ENCODE measurements at regions not wholly inside any gene's neighbourhood (a gene's known extent, or its start where the extent isn't known, plus 50 kb on each side); places are given as distances from the start of the nearest gene placed in this dataset.

DNA sequence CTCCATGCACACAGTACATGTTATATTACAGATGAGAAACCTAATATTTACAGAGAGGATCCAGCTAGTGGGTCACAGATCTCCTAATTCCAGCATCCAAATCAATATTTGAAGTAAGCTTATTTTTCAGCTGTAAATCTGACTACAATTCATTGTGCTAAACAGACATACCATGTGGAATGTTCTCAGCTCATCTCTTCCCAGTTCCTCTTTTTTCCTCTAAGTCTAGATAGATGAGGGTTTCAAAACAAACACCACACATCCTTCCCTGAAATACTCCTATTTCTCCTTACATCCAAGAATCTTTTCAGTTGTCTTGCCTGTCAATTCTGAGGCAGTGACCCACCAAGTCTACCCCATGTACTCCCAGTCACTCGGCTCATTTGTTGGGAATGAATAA lies 200.7 kb upstream of the PIK3C3 start:
- no peak for DNase-seq (ENCODE audit: low read depth in 2 of 2)

DNA sequence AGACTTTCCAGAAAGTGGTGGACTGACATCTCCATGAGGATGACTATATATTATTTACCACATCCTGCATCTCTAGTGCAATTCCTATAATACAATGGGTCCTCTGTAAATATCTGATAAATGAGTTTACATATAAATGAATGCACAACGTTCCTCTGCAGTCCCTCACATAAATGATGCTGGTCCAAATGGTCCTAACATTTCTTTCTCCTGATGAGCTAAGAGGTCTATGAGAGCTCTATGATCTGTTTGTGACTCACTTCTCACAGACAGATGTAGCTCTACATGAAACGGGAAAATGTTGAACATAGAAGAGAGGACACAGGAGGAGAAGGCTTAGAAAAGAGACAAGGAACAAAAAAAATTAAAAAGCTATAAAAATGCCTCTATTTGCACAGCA lies 201.2 kb upstream of the PIK3C3 start:
- DNase-seq (ENCODE audit: low read depth in 2 of 2): no peak

DNA sequence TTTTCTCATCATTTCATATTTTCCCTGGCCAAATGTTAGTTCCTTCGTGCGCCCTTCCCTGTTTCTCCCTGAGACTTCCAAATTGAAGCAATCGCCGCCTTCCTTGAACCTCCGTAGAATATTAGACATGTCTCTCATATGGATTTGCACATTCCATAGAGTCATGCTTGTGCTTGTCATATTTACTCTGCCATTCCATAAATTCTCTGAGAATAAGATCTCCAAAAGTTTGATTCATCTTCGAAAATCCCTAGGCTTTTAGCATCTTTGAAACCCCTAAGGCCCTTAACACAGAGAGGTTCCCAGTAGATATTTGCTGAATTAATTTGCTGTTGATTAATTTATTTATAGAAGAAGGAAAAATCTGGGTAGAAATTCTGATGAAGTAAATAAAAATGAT lies 202.2 kb upstream of the PIK3C3 start:
- no peak for DNase-seq (ENCODE audit: low read depth in 2 of 2)

DNA sequence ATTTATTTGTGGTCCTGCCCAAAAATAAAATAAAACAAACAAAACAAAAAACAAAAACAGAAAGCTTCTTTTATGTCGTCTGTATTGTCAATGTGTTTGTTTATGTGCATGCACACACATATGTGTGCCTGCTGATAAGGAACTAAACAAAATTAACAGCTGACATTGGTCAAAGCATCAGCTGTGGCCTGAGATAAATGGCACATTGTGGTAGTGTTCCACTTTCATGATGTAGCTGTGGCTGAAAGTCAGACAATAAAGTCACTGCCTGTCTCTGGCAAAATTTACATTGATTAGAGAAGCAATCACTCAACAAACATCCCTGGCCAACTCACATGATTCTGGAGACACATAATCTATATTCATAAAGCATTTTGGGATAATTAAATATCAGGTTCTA lies 203.4 kb upstream of the PIK3C3 start:
- DNase-seq (ENCODE audit: low read depth in 2 of 2): no peak

DNA sequence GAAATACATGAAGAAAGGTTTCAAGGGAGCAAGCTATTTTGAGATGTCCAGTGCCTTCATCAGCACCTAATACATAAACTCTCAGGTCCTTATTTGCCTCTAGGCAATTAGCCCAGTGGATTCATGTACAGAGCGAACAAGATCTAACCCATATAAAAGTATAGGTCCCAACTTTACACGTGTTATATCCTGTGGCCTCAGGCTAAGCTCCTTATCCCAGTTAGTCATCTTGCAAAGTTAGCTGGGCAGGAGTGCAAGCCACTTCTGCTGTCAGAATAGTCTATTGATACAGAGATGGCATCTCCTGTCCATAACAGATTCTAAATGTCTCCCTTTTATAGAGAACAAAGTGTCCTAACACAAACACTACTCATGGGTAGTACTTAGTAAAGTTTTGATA lies 203.9 kb upstream of the PIK3C3 start:
- no peak for DNase-seq (ENCODE audit: low read depth in 2 of 2)

DNA sequence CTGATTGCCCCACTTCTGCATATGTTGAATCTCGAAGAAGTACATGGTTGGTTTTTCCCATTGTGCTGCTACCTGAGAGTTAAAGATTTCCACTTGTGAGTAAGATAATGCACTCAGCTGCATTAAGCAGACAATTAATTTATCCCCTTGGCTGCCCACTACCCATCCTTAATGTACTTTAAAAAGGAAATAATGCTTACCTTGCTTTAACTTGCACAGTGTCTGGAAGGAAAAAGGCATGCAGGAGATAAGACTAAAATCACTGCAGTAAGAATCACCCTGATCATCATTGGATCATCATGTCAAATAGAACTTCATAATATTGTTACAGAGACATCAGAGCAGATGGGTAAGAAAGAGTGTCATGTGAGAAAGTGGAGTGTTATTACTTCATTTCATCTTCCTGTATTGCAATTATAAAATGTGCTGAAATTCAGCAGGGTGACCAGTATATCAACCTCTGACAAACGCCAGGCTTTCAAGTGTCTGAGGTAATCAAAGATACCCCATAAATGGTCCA lies 207.3 kb upstream of the PIK3C3 start:
- DNase-seq (ENCODE audit: low read depth in 2 of 2): no peak

DNA sequence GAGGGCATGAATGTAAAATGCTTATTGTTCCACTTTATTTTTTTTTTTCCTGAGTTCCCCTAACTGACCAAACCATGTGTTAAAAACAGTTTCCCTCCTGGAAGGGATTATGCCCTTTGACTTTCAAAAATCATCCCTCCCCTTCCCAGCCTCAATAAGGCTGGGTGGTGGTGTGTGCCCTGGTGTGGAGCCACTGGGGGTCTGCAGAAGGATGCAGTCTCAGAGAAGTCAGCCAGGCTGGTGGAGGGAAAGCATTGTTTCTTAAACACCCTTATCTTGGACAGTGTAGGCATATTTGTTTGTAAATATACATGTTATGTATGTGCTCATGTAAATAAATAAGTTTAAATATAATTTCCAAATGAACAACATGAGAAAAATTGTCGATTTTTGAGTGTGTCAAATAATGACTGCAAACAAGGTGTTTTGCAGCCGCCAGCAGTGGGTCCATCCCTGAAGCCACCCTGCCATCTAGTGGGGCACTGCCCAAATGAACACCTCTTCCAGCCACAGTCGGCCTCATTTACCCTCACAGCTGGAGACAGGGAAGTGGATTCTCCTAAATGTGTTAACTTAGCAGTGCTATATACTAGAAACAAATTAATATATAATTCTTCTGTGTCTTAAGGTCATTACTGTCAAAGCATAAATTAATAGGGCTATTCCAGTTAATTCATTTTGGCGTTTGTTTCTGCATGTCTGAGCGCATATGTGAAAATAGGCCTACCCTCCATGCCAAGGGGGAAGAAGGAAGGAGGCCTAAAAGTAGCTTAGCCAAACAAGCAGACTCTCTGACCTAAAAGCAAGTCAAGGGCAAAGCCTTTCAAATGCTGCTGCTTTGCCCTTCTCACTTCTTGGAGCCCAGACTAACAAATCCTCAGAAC lies 209.6 kb upstream of the PIK3C3 start:
- no peak for DNase-seq (ENCODE audit: low read depth in 2 of 2)

DNA sequence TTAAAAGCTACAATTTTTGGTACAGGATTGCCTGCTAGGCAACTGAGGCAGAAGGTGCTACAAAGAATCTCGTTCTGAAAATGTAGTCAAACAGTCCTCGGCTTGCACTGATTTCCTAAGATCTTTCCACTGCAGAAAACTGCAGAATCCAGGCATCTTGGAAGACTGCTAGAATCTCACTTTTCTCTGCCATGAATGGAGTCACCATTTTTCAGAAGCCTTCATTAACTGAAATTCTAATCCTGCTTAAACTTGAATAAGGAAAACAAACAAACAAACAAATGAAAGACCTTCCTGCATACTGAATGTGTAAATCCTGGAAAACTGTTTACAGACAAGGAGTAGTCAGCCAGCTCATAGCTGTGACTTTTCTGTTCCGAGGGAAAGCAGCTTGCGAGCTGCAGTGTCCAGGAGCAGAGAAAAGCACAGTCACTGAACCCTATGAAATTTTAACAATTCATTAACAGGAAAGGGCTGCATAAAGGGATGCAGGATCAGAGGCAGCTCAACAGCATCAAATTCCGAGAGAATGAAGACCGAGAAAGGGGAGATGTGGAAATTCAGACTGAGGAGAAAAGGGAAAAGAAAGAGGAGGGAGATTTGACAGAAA lies 210.5 kb upstream of the PIK3C3 start:
- no peak for DNase-seq (ENCODE audit: low read depth in 2 of 2)

DNA sequence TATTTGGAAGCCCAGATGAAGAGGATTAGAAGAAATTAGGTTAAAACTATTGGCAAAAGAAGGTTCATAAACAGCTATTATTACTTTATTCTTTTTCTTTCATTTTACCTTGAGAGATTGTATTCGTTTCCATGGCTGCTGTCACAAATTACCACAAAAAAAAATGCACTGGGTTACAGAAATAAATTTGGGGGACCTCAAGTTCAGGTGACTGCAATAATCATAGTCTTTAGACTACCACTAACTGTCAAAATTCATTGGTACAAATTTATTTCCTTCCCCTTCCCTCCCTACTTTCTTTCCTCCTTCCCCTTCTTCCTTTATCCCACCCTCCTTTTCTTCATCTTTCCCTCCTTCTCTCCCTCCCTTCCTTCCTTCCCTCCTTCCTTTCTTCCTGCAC lies 217.8 kb upstream of the PIK3C3 start:
- DNase-seq (ENCODE audit: low read depth in 2 of 2): no peak

DNA sequence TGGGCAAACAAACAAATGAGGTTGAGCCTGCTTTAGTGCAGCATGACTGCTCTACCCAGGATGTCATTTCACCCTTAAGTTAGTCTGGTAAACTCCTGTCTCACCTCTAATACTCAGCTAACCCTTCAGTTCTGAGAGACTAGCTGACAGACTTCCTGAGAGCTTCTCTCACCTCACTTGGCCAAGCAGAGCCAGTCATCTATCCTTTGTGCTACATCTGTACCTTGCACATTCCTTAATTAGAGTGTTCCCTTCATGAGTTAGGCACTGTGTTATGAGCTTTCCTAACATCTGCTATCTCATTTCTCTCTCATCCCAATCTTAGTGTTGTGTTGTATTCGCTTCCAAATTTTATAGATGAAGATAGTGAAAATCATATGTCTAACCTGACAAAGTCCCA lies 220.1 kb upstream of the PIK3C3 start:
- no peak for DNase-seq (ENCODE audit: low read depth in 2 of 2)

DNA sequence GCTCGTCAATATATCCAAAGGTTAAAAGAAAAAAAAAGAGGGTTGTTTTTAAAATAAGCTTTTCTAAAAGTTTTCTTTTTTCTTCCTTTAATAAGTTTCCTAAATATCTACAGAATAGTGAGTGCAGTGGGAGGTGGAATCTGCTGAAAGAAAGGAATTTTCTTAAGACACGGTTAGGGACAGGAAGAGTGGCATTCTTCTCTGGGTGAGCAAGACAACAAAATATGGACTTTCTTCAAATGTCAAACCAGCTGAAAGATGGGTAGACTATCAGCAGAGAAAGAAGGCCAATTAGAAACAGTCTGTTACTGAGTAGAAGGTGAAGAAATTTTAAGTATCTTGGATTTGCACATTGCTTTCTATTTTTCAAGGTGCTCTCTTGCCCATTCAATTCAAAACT lies 222.7 kb upstream of the PIK3C3 start:
- DNase-seq (ENCODE audit: low read depth in 2 of 2): no peak

DNA sequence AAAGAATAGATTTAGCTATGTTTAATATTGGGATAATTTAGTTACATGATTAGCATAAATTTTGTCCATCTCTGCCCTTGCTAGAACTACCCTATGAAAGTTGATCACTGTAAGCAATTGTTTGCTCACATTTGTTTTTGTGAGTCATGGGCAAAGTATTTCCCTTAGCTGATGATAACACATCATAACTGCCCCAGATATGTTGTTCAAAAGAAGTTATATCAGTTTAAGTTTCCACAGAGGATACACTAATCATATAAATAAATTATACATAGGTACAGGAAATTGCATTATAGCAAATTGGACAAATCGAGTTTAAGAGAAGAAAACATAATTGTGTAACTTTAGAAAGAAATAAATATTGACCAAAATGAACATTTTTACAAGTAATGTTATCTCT lies 223.2 kb upstream of the PIK3C3 start:
- DNase-seq (ENCODE audit: low read depth in 2 of 2): no peak

DNA sequence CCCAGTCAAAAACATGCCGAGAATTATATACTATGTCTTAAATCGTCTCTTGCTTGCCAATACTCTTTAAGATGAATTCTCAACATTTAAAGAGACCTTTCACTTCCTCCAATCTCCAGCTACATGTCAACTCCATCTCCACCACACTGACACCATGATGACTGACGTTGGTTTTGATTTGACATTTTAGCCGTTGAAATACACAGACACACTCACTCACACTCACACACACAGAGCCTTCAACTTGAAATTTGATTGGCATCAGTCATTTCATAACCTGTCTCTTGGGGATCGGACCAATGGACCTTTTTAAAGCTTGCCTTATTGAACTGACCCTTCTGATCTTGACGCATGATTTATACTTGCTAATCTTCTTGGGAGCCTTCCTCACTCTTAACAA lies 230.8 kb upstream of the PIK3C3 start:
- DNase-seq (ENCODE audit: low read depth in 2 of 2): no peak

DNA sequence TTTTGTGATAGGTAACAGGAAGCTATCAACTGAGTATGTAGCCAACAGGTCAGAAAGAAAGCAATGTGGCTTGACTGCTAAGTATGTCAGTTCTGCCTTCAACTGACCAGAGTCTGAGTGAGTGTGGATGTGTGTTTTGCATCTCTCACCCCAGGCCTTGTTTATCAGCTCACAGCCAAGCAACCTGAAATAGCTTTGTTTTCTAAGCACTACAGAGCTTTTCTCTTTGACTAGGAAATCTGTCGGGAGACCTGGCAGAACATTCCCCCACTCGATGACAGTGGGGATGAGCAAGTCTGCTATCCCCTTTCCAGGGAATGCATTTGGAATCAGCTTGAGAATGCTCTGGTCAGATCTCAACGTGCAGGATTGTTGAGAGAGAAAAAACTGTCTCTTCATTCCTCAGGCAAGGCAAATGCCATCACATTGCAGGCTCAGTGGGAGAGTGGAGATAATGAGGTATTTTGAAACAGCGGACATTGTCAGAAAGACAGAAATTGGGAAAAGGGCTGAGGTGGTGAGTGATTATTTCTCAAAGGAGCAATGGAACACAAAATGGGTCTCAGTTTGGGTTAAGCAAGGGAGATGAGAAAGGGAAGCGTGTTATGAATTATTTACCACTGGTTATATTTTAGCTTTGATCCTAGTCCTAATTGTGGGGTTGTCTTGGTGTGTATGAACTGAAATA lies 233.8 kb upstream of the PIK3C3 start:
- DNase-seq (ENCODE audit: low read depth in 2 of 2): no peak

DNA sequence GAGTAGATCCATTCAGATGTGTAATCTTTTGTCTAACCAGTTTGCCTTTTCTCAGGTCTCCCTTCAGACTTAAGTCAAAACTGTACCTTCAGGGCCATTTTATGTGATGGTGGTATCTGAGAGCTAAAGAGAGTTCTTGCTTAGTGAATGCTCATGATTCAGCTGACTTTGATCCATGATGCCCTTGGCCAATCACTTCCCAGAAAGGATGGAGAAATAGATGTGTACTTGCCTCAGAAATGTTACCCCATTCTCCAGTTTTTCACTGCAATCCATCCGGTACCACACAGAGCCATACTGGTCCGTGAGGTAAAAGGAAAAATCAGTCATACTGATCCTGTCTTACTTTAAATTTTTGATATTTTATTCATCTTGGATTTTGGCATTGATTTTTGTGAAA lies 234.8 kb upstream of the PIK3C3 start:
- DNase-seq (ENCODE audit: low read depth in 2 of 2): no peak

DNA sequence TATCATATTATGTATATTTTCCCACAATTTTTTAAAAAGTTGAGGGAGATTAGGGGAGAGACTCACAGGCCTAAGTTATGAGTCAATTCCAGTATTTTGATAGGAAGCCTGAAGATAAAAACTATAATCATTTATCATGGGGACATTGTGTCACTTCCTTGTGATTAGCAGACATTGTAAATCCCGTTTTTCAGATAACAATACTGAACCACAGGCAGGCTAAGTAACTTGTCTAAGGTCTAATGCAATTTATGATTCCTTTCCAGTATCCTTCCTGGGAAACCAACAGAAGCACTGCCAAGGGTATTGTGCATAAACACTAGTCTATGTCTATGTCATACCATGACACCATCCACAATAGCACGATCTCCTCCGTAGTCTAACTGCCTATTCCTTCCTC lies 235.2 kb upstream of the PIK3C3 start:
- DNase-seq (ENCODE audit: low read depth in 2 of 2): no peak

DNA sequence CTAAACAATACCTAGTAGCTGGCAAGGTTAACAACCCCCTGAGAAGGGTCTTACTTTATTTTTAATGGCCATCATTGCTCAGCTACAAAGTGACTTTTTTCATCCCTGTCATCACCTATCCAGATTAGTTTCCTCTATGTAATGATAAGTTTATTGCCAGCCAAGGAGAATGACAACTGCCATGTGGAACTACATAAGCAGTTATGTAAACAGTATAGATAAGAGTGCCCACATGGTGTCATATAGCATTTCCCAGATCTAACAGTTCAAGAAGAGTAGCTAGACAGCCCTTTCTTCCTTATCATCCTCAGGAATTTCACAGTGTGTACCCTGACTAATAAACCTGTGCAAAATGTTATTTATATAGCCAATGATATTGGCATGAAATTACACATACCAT lies 240.2 kb upstream of the PIK3C3 start:
- DNase-seq (ENCODE audit: low read depth in 2 of 2): no peak

DNA sequence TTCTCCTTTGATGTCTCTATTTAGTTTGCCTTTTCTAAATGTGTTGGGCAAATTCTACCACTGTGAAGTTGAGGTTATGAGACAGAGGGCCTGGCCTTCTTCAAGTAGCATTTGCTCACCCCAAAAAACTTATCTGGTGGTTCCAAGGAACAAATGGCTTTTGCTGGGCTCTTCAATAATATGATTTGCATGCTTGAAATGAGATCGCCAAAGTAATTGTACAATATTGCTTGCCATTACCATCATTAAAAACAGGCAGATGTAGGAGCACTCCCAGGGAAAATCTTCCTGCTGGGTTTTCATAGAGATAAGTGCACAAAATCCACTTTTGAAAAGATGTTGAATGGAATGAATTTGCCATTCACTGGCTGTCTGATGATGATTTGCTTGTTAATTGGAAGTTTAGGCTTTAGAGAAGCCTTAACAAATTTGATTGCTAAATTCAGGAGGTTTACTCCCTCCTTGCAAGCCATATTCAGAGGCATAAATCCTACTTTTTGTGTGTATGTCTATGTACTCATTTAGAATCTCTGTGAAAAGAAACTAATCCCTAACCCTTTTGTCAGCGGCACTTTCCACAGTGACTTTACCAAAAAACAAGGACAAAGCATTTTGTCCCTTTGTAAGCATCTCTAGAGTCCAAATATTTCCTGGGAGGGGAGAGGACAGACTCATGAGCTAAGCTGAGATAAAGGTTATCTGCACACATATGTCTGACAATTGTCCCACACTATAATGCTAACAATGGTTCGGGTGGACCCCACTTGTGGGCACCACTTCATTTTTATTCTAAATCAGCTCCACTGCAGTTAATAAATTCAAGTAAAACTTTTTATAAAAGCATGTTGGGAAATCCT lies 240.8 kb upstream of the PIK3C3 start:
- DNase-seq (ENCODE audit: low read depth in 2 of 2): no peak

DNA sequence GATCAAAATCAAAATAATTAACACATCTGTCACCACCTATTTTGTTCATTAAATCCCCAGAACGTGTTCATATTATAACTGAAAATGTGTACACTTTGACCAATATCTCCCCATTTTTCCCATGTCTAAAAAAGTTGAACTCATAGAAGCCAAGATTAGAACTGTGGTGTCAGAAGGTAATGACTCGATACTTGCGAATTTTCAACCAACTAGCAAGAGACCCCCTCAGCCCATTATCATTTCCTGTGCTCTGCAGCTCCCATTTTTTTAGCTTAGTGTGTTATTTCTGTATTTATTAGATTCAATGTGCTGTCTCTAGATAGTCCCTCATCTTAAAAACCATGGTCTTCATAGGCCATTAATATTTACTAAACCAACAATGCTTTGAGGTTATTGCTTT lies 248.7 kb upstream of the PIK3C3 start:
- DNase-seq (ENCODE audit: low read depth in 2 of 2): no peak

DNA sequence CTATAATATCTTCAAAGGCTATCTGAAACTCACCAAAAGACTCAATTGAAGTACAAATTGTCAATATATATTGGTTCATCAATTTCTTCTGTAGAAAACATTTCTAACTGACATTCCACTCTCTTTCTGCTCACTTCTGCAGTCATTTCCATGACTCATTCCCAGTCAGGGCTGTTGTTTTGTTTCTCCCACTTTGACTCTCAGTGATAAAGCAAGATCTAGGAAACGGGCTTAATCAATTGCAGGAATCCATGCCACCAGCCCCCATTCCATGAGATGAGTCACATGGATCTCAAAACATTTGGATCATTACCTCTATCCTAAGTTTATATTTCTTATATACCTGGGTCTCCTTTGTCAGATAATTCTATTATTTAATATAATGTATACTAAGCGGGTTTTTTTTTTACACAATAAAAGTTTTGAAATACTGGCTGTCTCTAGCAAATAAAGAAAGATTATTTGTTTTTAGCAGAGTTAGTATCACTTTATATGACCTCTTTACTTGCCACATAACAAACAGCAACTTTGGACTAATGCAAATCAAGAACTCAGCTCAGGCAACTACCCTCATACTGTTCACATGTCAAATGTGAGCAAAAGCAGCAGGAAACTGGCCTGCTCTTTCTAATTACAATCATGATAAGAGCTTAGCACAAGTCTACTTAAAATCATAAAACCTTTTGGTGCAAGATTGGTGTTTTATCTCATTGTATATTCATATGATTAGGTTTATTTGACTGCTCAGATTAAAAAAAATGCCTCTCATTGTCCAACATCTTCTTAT lies 251.1 kb upstream of the PIK3C3 start:
- no peak for DNase-seq (ENCODE audit: low read depth in 2 of 2)

DNA sequence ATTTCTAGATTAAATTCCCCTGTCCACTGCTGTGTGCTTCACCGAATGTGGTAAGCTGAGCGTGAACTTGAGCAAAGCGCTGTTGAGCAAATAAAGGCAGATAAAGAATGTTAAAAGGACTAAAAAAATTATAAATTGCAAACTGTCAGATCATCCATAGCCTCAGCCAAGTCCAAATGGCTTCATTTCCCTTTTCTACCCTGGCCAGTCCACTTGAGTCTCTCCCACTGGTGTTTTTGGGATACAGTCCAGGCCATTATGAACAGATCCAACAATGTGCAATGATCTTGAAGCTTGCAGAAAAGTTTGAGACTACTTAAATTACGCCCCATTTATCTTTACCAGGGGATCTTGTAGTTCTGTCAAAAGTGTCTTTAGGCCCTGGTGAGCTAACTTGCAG lies 254.6 kb upstream of the PIK3C3 start:
- no peak for DNase-seq (ENCODE audit: low read depth in 2 of 2)
